Natural killer cell (primary cell): ENCODE measurements at regions not wholly inside any gene's neighbourhood (a gene's known extent, or its start where the extent isn't known, plus 50 kb on each side); places are given as distances from the start of the nearest gene placed in this dataset.

Experiments
- ATAC-seq, 3 donors: fragments of 150-1000 bp in 2 of 3; fragments of 200-7000 bp in 1 of 3; cut with Tn5 transposase; 1 replicate in 1 of 3; 2 replicates in 2 of 3; pipeline ENCODE4 v1.10.0; 2021; ENCODE audit warnings: mild to moderate bottlenecking in 2 of 3, moderate library complexity in 2 of 3
- DNase-seq, 2 donors: peaks; one replicate each; pipeline versions ENCODE4 v3.0.0 to v3.0.0-alpha.2; 2013 to 2021; ENCODE audit warnings: mixed read lengths in 1 of 2
- H3K27ac ChIP-seq: one replicate; pipeline ENCODE4 v1.5.1; 2013; ENCODE audit warnings: mild to moderate bottlenecking, low read length
- H3K27me3 ChIP-seq: one replicate; pipeline ENCODE4 v1.6.1; 2013; ENCODE audit warnings: low read length; ENCODE audit not compliant: control insufficient read depth, insufficient read depth
- H3K36me3 ChIP-seq: one replicate; pipeline ENCODE4 v1.6.1; 2013; ENCODE audit warnings: low read length; ENCODE audit not compliant: control insufficient read depth, insufficient read depth
- H3K4me1 ChIP-seq: one replicate; pipeline ENCODE4 v1.6.1; 2013; ENCODE audit warnings: low read length; ENCODE audit not compliant: control insufficient read depth, insufficient read depth
- H3K4me3 ChIP-seq: one replicate; pipeline ENCODE4 v1.5.1; 2013; ENCODE audit warnings: low read length
- H3K9me3 ChIP-seq: one replicate; pipeline ENCODE4 v1.6.1; 2013; ENCODE audit warnings: low read length; ENCODE audit not compliant: control insufficient read depth, insufficient read depth
- H3K27ac Mint-ChIP-seq, 2 donors: one replicate each; pipeline ENCODE4 v1.8.0; 2022; ENCODE audit warnings: mild to moderate bottlenecking in 2 of 2, mixed read lengths in 2 of 2, moderate library complexity in 1 of 2
- H3K27me3 Mint-ChIP-seq, 2 donors: one replicate each; pipeline ENCODE4 v1.8.0; 2022; ENCODE audit warnings: low read depth in 2 of 2, mixed read lengths in 2 of 2
- H3K36me3 Mint-ChIP-seq: one replicate; pipeline ENCODE4 v1.8.0; 2022; ENCODE audit warnings: mixed read lengths
- H3K4me1 Mint-ChIP-seq, 2 donors: one replicate each; pipeline ENCODE4 v1.8.0; 2022; ENCODE audit warnings: mixed read lengths in 2 of 2
- H3K4me3 Mint-ChIP-seq: one replicate; pipeline ENCODE4 v1.8.0; 2022; ENCODE audit warnings: mild to moderate bottlenecking, moderate library complexity, mixed read lengths
- H3K9me3 Mint-ChIP-seq, 2 donors: one replicate each; pipeline ENCODE4 v1.8.0; 2022; ENCODE audit warnings: mixed read lengths in 2 of 2
- CTCF ChIP-seq: fragments of 200-600 bp; IDR thresholded peaks from one replicate; pipeline ENCODE4 v1.8.0; 2022; ENCODE audit warnings: antibody characterized with exemption
- WGBS: methylation state at CpG from one replicate; pipeline ENCODE4 v1.1.7; 2013; ENCODE audit warnings: missing lambda C conversion rate; ENCODE audit not compliant: insufficient coverage; 5-methylcytosine and 5-hydroxymethylcytosine counted together
- intact Hi-C: fragments of 100-400 bp; cut with micrococcal nuclease; formaldehyde crosslinking; loops from one replicate; pipeline ENCODE4 v1.14.2; 2022

GRCh38 chr12:66017736-66018135 is 112.8 kb downstream of the LLPH start:
- Histone ChIP-seq H3K4me1 (no peaks in the 10 kb centered on the region), H3K27me3 (peaks cover 2% of the 10 kb centered on the region), H3K27ac (no peak overlapping the region), H3K36me3 (no peaks in the 10 kb centered on the region), H3K9me3 (no peaks in the 10 kb centered on the region), H3K4me3 (no peak overlapping the region)
- no peak for ATAC-seq
- no peak overlapping the region for H3K4me3 Mint-ChIP-seq
- H3K9me3 Mint-ChIP-seq: no peaks in the 10 kb centered on the region
- H3K36me3 Mint-ChIP-seq: no peaks in the 10 kb centered on the region
- DNase-seq: no peak
- H3K27ac Mint-ChIP-seq: no peak overlapping the region
- no peak for TF ChIP-seq CTCF
- WGBS: 90% methylated on average over 2 of the region's 2 CpGs
- H3K27me3 Mint-ChIP-seq: peaks cover 8 to 17% of the 10 kb centered on the region in 2 donors
- intact Hi-C loops: no loop called here
- H3K4me1 Mint-ChIP-seq: no peaks in the 10 kb centered on the region
